ENCODE measurements at regions not wholly inside any gene's neighbourhood (a gene's known extent, or its start where the extent isn't known, plus 50 kb on each side); places are given as distances from the start of the nearest gene placed in this dataset.

DNA sequence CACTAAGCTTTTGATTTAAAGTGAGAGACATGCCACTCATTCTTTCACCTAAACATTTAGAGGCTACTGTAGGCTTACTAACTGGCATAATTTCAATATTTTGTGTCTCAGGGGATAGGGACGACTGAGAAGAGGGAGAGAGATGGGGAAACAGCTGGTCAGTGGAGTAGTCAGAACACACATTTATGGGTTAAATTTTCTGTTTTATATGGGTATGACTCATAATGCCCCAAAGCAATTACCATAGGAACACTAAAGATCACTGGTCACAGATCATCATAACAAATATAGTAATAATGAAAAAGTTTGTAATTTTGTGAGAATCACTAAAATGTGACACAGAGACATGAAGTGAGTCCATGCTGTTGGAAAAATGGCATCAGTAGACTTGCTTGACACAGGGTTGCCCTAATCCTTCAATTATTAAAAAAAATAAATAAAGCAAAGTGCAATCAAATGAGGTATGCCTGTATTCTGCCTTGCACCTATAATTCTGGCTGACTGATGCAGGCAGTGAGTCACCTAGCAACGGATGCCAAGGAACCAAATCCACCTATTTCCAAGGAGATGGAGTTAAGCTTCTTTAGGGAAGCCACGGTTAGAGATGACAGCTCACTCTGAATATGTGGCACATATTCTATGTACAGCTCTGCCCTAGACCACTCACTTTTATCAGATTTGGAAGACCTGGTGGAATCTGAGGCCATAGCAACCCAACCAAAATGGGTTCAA, 166.1 kb downstream of the MARCHF11 start:
- Histone ChIP-seq H3K9me3 (ENCODE audit: control insufficient read depth in 1 of 2, low read length in 2 of 2) (peaks cover 0 to 4% of the 10 kb centered on the region in 2 donors), H3K27me3 (ENCODE audit: insufficient read depth, low read length) (no peaks in the 10 kb centered on the region), H3K4me1 (ENCODE audit: insufficient read depth, low read length) (no peaks in the 10 kb centered on the region), H3K27ac (ENCODE audit: low read depth, low read length) (no peak overlapping the region), H3K4me3 (ENCODE audit: low read length in 2 of 2) (no peak overlapping the region), H3K36me3 (ENCODE audit: insufficient read depth, low read length) (no peaks in the 10 kb centered on the region)
- DNase-seq, result no peak
- H3K4me1 Mint-ChIP-seq, result no peaks in the 10 kb centered on the region
- ChIA-PET CTCF (ENCODE audit: partially characterized antibody) (interaction anchor here (1.1 kb wide), 1 partner anchor 21 kb away, joined by 3 read pairs; no protein-coding TSS in a partner anchor), POLR2A (ENCODE audit: partially characterized antibody) (no interaction called here)
- no peaks in the 10 kb centered on the region for H3K27me3 Mint-ChIP-seq
- no peak overlapping the region for H3K4me3 Mint-ChIP-seq
- H3K9me3 Mint-ChIP-seq, result peaks cover 5 to 30% (median 14%) of the 10 kb centered on the region in 8 donors
- intact Hi-C loops (cut with micrococcal nuclease), result no loop called here
- no peak overlapping the region for H3K27ac Mint-ChIP-seq
- no peaks in the 10 kb centered on the region for H3K36me3 Mint-ChIP-seq

DNA sequence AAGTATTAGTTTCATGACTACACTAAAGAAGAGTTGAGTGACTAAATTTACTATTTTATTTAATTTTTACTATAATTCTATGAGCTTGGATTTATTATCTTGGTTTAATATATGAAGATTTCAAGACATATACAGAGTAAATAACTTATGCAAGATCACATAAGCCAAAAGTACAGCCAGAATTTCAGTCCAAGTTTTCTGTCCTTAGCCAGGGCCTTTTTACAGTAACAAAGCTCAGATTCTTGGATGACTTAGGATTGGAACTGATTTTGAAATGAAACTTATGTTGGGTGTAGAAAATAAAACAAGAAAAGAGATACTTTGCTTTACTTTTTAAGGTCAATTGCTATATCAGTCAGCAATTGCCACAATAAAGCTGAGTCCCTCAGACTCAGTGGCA, 170.3 kb downstream of the MARCHF11 start:
- no peak for DNase-seq
- Mint-ChIP-seq H3K4me1 (no peaks in the 10 kb centered on the region), H3K36me3 (no peaks in the 10 kb centered on the region), H3K27me3 (no peaks in the 10 kb centered on the region), H3K27ac (no peak overlapping the region), H3K4me3 (no peak overlapping the region), H3K9me3 (peaks cover 0 to 35% (median 19%) of the 10 kb centered on the region in 8 donors)
- H3K36me3 ChIP-seq (ENCODE audit: insufficient read depth, low read length), result no peaks in the 10 kb centered on the region
- intact Hi-C loops (cut with micrococcal nuclease), result no loop called here
- H3K27me3 ChIP-seq (ENCODE audit: insufficient read depth, low read length), result no peaks in the 10 kb centered on the region
- no peaks in the 10 kb centered on the region for H3K4me1 ChIP-seq (ENCODE audit: insufficient read depth, low read length)
- no peak overlapping the region for H3K4me3 ChIP-seq (ENCODE audit: low read length in 2 of 2)
- peaks cover 0 to 4% of the 10 kb centered on the region in 2 donors for H3K9me3 ChIP-seq (ENCODE audit: control insufficient read depth in 1 of 2, low read length in 2 of 2)
- CTCF ChIA-PET (ENCODE audit: partially characterized antibody), result no interaction called here
- no peak overlapping the region for H3K27ac ChIP-seq (ENCODE audit: low read depth, low read length)
- POLR2A ChIA-PET (ENCODE audit: partially characterized antibody), result no interaction called here

DNA sequence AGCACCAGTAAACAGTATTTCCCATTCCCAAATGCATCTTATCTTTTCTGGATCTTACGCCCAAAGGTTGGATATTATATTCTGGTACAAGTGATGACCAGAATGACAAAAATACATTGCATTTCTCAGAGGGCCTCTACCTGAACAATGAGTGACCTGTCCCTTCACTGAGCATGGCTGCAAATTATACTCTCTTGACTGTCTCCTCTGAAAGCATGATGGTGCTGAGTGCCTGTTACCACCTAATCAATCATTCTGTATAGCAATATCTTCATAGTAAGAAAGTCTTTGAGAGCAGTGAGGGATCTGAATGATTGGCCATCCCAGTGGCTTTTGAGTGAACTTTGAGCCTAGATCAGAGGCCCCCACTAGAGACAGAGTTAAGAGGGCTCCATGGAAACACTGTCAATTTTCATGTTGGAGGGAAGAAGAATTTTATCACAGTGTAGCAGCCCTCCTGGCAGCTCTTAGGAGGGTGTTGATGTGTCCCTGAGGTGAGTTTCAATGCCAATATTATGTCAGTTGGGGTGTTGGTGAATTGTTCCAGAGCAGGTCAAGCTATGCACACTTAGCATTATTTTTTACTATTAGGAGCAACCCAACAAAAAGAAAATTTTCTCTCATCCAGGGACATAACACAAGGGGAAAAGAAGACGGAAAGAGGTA, 171.7 kb downstream of the MARCHF11 start:
- no peak for DNase-seq
- ChIA-PET CTCF (ENCODE audit: partially characterized antibody) (no interaction called here), POLR2A (ENCODE audit: partially characterized antibody) (no interaction called here)
- intact Hi-C loops (cut with micrococcal nuclease), result no loop called here
- Histone ChIP-seq H3K4me3 (ENCODE audit: low read length in 2 of 2) (no peak overlapping the region), H3K36me3 (ENCODE audit: insufficient read depth, low read length) (no peaks in the 10 kb centered on the region), H3K27me3 (ENCODE audit: insufficient read depth, low read length) (no peaks in the 10 kb centered on the region), H3K4me1 (ENCODE audit: insufficient read depth, low read length) (no peaks in the 10 kb centered on the region), H3K9me3 (ENCODE audit: control insufficient read depth in 1 of 2, low read length in 2 of 2) (peaks cover 0 to 4% of the 10 kb centered on the region in 2 donors), H3K27ac (ENCODE audit: low read depth, low read length) (no peak overlapping the region)
- H3K4me1 Mint-ChIP-seq, result no peaks in the 10 kb centered on the region
- H3K9me3 Mint-ChIP-seq, result peaks cover 0 to 35% (median 19%) of the 10 kb centered on the region in 8 donors
- no peak overlapping the region for H3K27ac Mint-ChIP-seq
- no peaks in the 10 kb centered on the region for H3K27me3 Mint-ChIP-seq
- H3K4me3 Mint-ChIP-seq, result no peak overlapping the region
- no peaks in the 10 kb centered on the region for H3K36me3 Mint-ChIP-seq

DNA sequence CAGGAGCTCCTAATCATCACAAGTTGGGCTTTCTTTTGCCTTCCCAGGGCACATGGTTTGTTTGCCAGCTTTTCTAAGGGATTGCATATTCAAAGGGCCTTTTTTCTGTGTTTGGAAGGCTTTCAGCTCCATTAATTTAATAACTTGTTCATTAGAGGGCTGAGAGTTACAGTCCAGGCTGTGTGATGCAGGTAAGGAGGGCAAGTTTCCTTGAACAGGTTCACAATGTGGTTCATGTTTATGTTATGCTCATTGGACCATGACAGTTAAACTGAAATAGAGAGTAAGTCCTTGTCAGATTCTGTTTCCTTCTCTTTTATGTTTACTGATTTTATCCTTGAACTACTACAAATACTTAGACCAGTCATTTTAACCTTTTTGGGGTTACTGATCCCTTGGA, 174.4 kb downstream of the MARCHF11 start:
- H3K4me1 Mint-ChIP-seq, result no peaks in the 10 kb centered on the region
- no peak overlapping the region for H3K27ac Mint-ChIP-seq
- no peak for DNase-seq

DNA sequence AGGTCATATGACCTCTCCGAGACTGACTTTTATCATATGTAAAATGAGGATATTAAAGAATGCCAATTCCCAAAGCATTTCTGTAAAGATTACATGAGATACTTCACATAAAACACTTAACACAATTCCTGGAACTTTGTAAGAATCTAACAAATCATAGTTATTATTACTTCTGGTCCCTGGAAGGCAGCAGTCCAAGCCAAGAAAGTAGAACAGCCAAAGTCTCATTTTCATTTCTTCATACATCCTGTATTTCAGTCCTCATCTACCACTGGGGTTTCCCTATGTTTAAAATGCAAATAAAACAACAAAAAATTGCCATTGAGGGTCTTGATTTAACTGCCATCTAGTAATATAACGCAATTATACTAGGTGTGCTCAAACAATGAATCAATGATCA, 179.5 kb downstream of the MARCHF11 start:
- no peaks in the 10 kb centered on the region for H3K27me3 Mint-ChIP-seq
- Histone ChIP-seq H3K4me1 (ENCODE audit: insufficient read depth, low read length) (no peaks in the 10 kb centered on the region), H3K36me3 (ENCODE audit: insufficient read depth, low read length) (no peaks in the 10 kb centered on the region), H3K27me3 (ENCODE audit: insufficient read depth, low read length) (no peaks in the 10 kb centered on the region), H3K9me3 (ENCODE audit: control insufficient read depth in 1 of 2, low read length in 2 of 2) (no peaks in the 10 kb centered on the region), H3K27ac (ENCODE audit: low read depth, low read length) (no peak overlapping the region), H3K4me3 (ENCODE audit: low read length in 2 of 2) (no peak overlapping the region)
- peaks cover 2 to 11% (median 6%) of the 10 kb centered on the region in 8 donors for H3K9me3 Mint-ChIP-seq
- no peak for DNase-seq
- H3K27ac Mint-ChIP-seq, result no peak overlapping the region
- H3K4me3 Mint-ChIP-seq, result no peak overlapping the region
- no peaks in the 10 kb centered on the region for H3K36me3 Mint-ChIP-seq
- ChIA-PET CTCF (ENCODE audit: partially characterized antibody) (no interaction called here), POLR2A (ENCODE audit: partially characterized antibody) (no interaction called here)
- H3K4me1 Mint-ChIP-seq, result no peaks in the 10 kb centered on the region
- intact Hi-C loops (cut with micrococcal nuclease), result no loop called here

More for the DNA sequence above, 174.4 kb downstream of the MARCHF11 start:
- peaks cover 0 to 4% of the 10 kb centered on the region in 2 donors for H3K9me3 ChIP-seq (ENCODE audit: control insufficient read depth in 1 of 2, low read length in 2 of 2)
- H3K4me3 ChIP-seq (ENCODE audit: low read length in 2 of 2), result no peak overlapping the region
- no peaks in the 10 kb centered on the region for H3K4me1 ChIP-seq (ENCODE audit: insufficient read depth, low read length)
- H3K36me3 Mint-ChIP-seq, result no peaks in the 10 kb centered on the region
- H3K36me3 ChIP-seq (ENCODE audit: insufficient read depth, low read length), result no peaks in the 10 kb centered on the region
- no peaks in the 10 kb centered on the region for H3K27me3 Mint-ChIP-seq
- POLR2A ChIA-PET (ENCODE audit: partially characterized antibody), result no interaction called here
- intact Hi-C loops (cut with micrococcal nuclease), result no loop called here
- H3K4me3 Mint-ChIP-seq, result no peak overlapping the region
- CTCF ChIA-PET (ENCODE audit: partially characterized antibody), result no interaction called here
- H3K27ac ChIP-seq (ENCODE audit: low read depth, low read length), result no peak overlapping the region
- H3K27me3 ChIP-seq (ENCODE audit: insufficient read depth, low read length), result no peaks in the 10 kb centered on the region
- peaks cover 0 to 30% (median 15%) of the 10 kb centered on the region in 8 donors for H3K9me3 Mint-ChIP-seq

DNA sequence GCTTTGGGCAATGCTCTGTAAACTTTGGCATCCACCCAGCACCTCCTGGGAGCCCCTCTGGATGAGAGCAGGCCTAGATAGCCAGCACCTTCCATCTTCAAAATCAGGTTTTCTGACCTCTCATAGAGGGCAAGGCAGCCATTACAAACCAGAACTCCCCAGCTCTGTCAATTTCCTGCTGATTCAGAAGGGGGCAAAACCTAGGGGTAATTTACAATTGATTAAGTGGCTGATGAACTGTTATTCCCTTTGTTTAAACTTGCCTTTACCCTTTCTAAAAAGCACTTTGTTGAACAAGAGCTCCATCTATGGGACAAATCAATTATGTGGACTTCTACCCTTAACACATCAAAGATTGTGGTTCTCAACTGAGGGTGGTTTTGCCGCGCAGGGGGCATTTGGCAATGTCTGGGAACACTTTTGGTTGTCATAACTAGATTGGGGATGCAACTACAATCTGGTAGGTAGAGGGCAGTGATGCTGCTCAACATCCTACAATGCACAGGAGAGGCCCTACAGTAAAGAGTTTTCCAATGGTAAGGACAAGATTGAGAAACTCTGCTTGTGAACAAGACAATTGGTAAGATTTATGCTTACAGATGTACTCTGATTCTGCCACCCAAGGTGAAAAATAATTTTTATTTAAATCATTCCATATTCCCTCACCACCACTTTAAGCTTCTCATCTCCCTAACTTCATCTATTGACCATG, 184.1 kb downstream of the MARCHF11 start:
- Histone ChIP-seq H3K9me3 (ENCODE audit: control insufficient read depth in 1 of 2, low read length in 2 of 2) (peaks cover 0 to 5% of the 10 kb centered on the region in 2 donors), H3K27me3 (ENCODE audit: insufficient read depth, low read length) (no peaks in the 10 kb centered on the region), H3K27ac (ENCODE audit: low read depth, low read length) (no peak overlapping the region), H3K4me3 (ENCODE audit: low read length in 2 of 2) (no peak overlapping the region), H3K4me1 (ENCODE audit: insufficient read depth, low read length) (no peaks in the 10 kb centered on the region), H3K36me3 (ENCODE audit: insufficient read depth, low read length) (no peaks in the 10 kb centered on the region)
- peaks cover 3 to 35% (median 22%) of the 10 kb centered on the region in 8 donors for H3K9me3 Mint-ChIP-seq
- H3K4me3 Mint-ChIP-seq, result no peak overlapping the region
- ChIA-PET CTCF (ENCODE audit: partially characterized antibody) (no interaction called here), POLR2A (ENCODE audit: partially characterized antibody) (no interaction called here)
- no peak overlapping the region for H3K27ac Mint-ChIP-seq
- peaks cover 0 to 4% of the 10 kb centered on the region in 2 donors for H3K36me3 Mint-ChIP-seq
- no peaks in the 10 kb centered on the region for H3K4me1 Mint-ChIP-seq
- DNase-seq, result no peak
- H3K27me3 Mint-ChIP-seq, result no peaks in the 10 kb centered on the region
- intact Hi-C loops (cut with micrococcal nuclease), result no loop called here

DNA sequence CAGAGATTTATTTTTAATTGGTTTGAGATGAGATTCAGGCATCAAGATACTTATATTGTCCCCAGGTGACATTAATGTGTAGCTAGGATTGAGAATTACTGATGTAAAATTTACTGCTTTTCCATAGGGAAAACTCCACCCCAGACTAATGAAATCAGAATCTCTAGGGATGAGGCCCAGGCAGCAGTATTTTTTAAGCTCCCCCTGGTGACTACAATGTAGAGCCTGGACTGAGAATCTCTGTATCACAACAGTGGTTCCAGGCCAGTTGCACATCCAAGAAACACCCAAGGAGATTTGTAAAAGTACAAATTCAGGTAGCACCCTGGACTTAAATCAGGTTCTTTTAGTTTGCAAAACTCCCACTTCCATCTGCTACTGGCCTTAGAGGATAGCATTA, 185.7 kb downstream of the MARCHF11 start:
- intact Hi-C loops (cut with micrococcal nuclease), result no loop called here
- ChIA-PET POLR2A (ENCODE audit: partially characterized antibody) (no interaction called here), CTCF (ENCODE audit: partially characterized antibody) (no interaction called here)
- Mint-ChIP-seq H3K4me3 (no peak overlapping the region), H3K36me3 (peaks cover 0 to 4% of the 10 kb centered on the region in 2 donors), H3K27ac (no peak overlapping the region), H3K27me3 (no peaks in the 10 kb centered on the region), H3K9me3 (peaks cover 6 to 43% (median 22%) of the 10 kb centered on the region in 8 donors), H3K4me1 (no peaks in the 10 kb centered on the region)
- Histone ChIP-seq H3K27ac (ENCODE audit: low read depth, low read length) (no peak overlapping the region), H3K36me3 (ENCODE audit: insufficient read depth, low read length) (no peaks in the 10 kb centered on the region), H3K27me3 (ENCODE audit: insufficient read depth, low read length) (no peaks in the 10 kb centered on the region), H3K9me3 (ENCODE audit: control insufficient read depth in 1 of 2, low read length in 2 of 2) (peaks cover 0 to 5% of the 10 kb centered on the region in 2 donors), H3K4me3 (ENCODE audit: low read length in 2 of 2) (no peak overlapping the region), H3K4me1 (ENCODE audit: insufficient read depth, low read length) (no peaks in the 10 kb centered on the region)
- DNase-seq, result no peak

Measured in CD4-positive, alpha-beta memory T cell (primary cell).